ENCODE measurements at regions not wholly inside any gene's neighbourhood (a gene's known extent, or its start where the extent isn't known, plus 50 kb on each side); places are given as distances from the start of the nearest gene placed in this dataset.

DNA sequence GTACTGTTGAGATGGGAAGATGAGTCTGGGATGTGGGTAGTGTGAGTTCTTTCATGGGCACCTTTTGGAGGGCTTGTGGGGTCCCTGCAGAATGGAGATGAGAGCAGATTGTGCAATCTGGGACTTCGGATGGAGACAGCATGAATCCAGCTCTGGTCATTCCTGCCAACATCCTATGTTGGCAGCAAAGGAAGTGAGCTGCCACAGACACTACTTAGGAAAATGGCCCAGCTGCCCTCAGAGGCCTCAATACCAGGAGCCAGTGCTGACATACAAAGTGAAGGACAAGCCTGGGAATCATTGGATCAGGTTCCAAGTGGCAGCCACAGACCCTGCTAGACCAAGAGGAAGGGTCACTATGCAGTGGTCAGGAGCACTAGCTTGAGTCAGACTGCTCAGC is 402.8 kb downstream of the CDK5RAP2 start:
- TF ChIP-seq RNF2 (IDR thresholded peaks at IDR 0.05; ENCODE audit: borderline replicate concordance, low read depth) (no peak), NR3C1 (IDR thresholded peaks at IDR 0.05) (no peak), ESRRA (IDR thresholded peaks at IDR 0.05; ENCODE audit: borderline replicate concordance, low read length) (no peak), MAFK (IDR thresholded peaks at IDR 0.05; ENCODE audit: partially characterized antibody) (no peak), RFX5 (IDR thresholded peaks at IDR 0.05) (no peak), FOSL2 (IDR thresholded peaks at IDR 0.05) (no peak), FOSL2 (CRISPR knock-in tag; IDR thresholded peaks at IDR 0.05) (no peak), NFE2L2 (conservative IDR thresholded peaks at IDR 0.05; ENCODE audit: low read length) (no peak), POLR2AphosphoS2 (conservative IDR thresholded peaks at IDR 0.05; ENCODE audit: low read length) (no peak), ZSCAN20 (CRISPR knock-in tag; IDR thresholded peaks at IDR 0.05) (no peak), JUN (IDR thresholded peaks at IDR 0.05) (no peak)
- TF ChIP-seq, protein P1, sequence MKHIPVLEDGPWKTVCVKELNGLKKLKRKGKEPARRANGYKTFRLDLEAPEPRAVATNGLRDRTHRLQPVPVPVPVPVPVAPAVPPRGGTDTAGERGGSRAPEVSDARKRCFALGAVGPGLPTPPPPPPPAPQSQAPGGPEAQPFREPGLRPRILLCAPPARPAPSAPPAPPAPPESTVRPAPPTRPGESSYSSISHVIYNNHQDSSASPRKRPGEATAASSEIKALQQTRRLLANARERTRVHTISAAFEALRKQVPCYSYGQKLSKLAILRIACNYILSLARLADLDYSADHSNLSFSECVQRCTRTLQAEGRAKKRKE (CRISPR knock-in tag; IDR thresholded peaks at IDR 0.05; ENCODE audit: low read depth): no peak
- TF ChIP-seq, protein P2, sequence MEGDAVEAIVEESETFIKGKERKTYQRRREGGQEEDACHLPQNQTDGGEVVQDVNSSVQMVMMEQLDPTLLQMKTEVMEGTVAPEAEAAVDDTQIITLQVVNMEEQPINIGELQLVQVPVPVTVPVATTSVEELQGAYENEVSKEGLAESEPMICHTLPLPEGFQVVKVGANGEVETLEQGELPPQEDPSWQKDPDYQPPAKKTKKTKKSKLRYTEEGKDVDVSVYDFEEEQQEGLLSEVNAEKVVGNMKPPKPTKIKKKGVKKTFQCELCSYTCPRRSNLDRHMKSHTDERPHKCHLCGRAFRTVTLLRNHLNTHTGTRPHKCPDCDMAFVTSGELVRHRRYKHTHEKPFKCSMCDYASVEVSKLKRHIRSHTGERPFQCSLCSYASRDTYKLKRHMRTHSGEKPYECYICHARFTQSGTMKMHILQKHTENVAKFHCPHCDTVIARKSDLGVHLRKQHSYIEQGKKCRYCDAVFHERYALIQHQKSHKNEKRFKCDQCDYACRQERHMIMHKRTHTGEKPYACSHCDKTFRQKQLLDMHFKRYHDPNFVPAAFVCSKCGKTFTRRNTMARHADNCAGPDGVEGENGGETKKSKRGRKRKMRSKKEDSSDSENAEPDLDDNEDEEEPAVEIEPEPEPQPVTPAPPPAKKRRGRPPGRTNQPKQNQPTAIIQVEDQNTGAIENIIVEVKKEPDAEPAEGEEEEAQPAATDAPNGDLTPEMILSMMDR (IDR thresholded peaks at IDR 0.05): no peak
- TF ChIP-seq, protein P3, sequence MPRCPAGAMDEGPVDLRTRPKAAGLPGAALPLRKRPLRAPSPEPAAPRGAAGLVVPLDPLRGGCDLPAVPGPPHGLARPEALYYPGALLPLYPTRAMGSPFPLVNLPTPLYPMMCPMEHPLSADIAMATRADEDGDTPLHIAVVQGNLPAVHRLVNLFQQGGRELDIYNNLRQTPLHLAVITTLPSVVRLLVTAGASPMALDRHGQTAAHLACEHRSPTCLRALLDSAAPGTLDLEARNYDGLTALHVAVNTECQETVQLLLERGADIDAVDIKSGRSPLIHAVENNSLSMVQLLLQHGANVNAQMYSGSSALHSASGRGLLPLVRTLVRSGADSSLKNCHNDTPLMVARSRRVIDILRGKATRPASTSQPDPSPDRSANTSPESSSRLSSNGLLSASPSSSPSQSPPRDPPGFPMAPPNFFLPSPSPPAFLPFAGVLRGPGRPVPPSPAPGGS (IDR thresholded peaks at IDR 0.05): no peak
- TF ChIP-seq, protein P4, sequence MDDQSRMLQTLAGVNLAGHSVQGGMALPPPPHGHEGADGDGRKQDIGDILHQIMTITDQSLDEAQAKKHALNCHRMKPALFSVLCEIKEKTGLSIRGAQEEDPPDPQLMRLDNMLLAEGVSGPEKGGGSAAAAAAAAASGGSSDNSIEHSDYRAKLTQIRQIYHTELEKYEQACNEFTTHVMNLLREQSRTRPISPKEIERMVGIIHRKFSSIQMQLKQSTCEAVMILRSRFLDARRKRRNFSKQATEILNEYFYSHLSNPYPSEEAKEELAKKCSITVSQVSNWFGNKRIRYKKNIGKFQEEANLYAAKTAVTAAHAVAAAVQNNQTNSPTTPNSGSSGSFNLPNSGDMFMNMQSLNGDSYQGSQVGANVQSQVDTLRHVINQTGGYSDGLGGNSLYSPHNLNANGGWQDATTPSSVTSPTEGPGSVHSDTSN (IDR thresholded peaks at IDR 0.05): no peak
- TF ChIP-seq, protein P5, sequence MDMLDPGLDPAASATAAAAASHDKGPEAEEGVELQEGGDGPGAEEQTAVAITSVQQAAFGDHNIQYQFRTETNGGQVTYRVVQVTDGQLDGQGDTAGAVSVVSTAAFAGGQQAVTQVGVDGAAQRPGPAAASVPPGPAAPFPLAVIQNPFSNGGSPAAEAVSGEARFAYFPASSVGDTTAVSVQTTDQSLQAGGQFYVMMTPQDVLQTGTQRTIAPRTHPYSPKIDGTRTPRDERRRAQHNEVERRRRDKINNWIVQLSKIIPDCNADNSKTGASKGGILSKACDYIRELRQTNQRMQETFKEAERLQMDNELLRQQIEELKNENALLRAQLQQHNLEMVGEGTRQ (IDR thresholded peaks at IDR 0.05): no peak
- 0% methylated on average over 1 of the region's 1 CpG for WGBS (ENCODE audit: missing lambda C conversion rate)
- ChIA-PET POLR2A (no interaction called here), CTCF (no interaction called here)
- H3K4me2 ChIP-seq: no peak overlapping the region
- DNase-seq (ENCODE audit: low read depth in 1 of 2, low spot score in 1 of 2) (no peak), ATAC-seq (no peak), FAIRE-seq (no peak)
- no peak overlapping the region for H3K27ac ChIP-seq
- no peaks in the 10 kb centered on the region for H3K4me1 ChIP-seq
- no peak overlapping the region for H3K4me3 ChIP-seq
- H3K9me3 ChIP-seq: no peaks in the 10 kb centered on the region

DNA sequence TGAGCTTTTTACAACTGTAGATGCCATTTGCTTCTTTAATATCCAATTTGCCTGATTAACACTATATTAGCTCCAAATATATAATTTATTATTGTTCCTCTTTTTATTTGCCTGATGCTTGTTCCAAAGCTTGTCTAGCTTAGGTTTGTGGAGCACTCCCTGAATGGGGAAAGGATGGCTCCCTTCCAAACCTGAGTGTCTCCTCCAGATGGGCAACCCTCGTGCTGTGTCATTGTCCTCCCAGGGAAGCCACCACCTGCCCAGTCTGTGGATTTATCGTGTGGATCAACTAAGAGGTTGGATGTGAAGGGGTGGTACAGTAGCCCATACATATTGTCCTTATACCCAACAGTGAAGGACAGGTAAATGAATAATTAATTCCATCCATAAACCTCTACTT is 404.9 kb downstream of the CDK5RAP2 start:
- no peak for FAIRE-seq
- no peak for ATAC-seq
- TF ChIP-seq SMC3 (IDR thresholded peaks at IDR 0.05): no peak
- no peak for TF ChIP-seq CHD4 (IDR thresholded peaks at IDR 0.05; ENCODE audit: borderline replicate concordance)
- TF ChIP-seq SREBF2 (IDR thresholded peaks at IDR 0.05): no peak
- TF ChIP-seq FOSL2 (IDR thresholded peaks at IDR 0.05): no peak
- no peak for TF ChIP-seq FOSL2 (CRISPR knock-in tag; IDR thresholded peaks at IDR 0.05)
- no peak for TF ChIP-seq JUN (IDR thresholded peaks at IDR 0.05)
- TF ChIP-seq ZFP36 (IDR thresholded peaks at IDR 0.05; ENCODE audit: borderline replicate concordance, partially characterized antibody): no peak
- no peak for TF ChIP-seq ZSCAN20 (CRISPR knock-in tag; IDR thresholded peaks at IDR 0.05)
- TF ChIP-seq EHF (CRISPR knock-in tag; IDR thresholded peaks at IDR 0.05): no peak
- TF ChIP-seq HOXB5 (CRISPR knock-in tag; IDR thresholded peaks at IDR 0.05): no peak
- no peak for TF ChIP-seq RAD21 (conservative IDR thresholded peaks at IDR 0.05 in 1 of 2, IDR thresholded peaks at IDR 0.05 in 1 of 2)
- TF ChIP-seq, protein P6, sequence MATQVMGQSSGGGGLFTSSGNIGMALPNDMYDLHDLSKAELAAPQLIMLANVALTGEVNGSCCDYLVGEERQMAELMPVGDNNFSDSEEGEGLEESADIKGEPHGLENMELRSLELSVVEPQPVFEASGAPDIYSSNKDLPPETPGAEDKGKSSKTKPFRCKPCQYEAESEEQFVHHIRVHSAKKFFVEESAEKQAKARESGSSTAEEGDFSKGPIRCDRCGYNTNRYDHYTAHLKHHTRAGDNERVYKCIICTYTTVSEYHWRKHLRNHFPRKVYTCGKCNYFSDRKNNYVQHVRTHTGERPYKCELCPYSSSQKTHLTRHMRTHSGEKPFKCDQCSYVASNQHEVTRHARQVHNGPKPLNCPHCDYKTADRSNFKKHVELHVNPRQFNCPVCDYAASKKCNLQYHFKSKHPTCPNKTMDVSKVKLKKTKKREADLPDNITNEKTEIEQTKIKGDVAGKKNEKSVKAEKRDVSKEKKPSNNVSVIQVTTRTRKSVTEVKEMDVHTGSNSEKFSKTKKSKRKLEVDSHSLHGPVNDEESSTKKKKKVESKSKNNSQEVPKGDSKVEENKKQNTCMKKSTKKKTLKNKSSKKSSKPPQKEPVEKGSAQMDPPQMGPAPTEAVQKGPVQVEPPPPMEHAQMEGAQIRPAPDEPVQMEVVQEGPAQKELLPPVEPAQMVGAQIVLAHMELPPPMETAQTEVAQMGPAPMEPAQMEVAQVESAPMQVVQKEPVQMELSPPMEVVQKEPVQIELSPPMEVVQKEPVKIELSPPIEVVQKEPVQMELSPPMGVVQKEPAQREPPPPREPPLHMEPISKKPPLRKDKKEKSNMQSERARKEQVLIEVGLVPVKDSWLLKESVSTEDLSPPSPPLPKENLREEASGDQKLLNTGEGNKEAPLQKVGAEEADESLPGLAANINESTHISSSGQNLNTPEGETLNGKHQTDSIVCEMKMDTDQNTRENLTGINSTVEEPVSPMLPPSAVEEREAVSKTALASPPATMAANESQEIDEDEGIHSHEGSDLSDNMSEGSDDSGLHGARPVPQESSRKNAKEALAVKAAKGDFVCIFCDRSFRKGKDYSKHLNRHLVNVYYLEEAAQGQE (IDR thresholded peaks at IDR 0.05): no peak
- TF ChIP-seq, protein P3 (IDR thresholded peaks at IDR 0.05): no peak
- no peak overlapping the region for H3K4me3 ChIP-seq
- POLR2A ChIA-PET: no interaction called here
- CTCF ChIA-PET: interaction anchor here (1.3 kb wide), 1 partner anchor 31 kb away, joined by 3 read pairs; no protein-coding TSS in a partner anchor
- no peaks in the 10 kb centered on the region for H3K4me1 ChIP-seq
- no peak overlapping the region for H3K27ac ChIP-seq
- 3% methylated on average over 2 of the region's 2 CpGs for WGBS (ENCODE audit: missing lambda C conversion rate)
- no peaks in the 10 kb centered on the region for H3K9me3 ChIP-seq
- no peak for DNase-seq (ENCODE audit: low read depth in 1 of 2, low spot score in 1 of 2)
- H3K4me2 ChIP-seq: no peak overlapping the region

Data from A549 (cell line).